ES-I3 (cell line): ENCODE measurements at regions not wholly inside any gene's neighbourhood (a gene's known extent, or its start where the extent isn't known, plus 50 kb on each side); places are given as distances from the start of the nearest gene placed in this dataset.

Experiments used
- H3K36me3 ChIP-seq: 2 replicates; pipeline ENCODE4 v1.6.1; 2013; ENCODE audit warnings: mild to moderate bottlenecking, low read length, control low read depth, moderate library complexity; ENCODE audit not compliant: insufficient read depth
- H3K4me1 ChIP-seq: 2 replicates; pipeline ENCODE4 v1.6.1; 2013; ENCODE audit warnings: mild to moderate bottlenecking, control low read depth, low read length; ENCODE audit not compliant: insufficient read depth
- H3K9ac ChIP-seq: 2 replicates; pipeline ENCODE4 v1.6.1; 2013; ENCODE audit warnings: low read depth, mild to moderate bottlenecking, low read length, moderate library complexity
- H3K9me3 ChIP-seq: 2 replicates; pipeline ENCODE4 v1.6.1; 2013; ENCODE audit warnings: mild to moderate bottlenecking, low read length, moderate library complexity; ENCODE audit not compliant: control insufficient read depth, insufficient read depth

GRCh38 chr17:77408284-77408683, 267.5 kb downstream of the SEC14L1 start:
- Histone ChIP-seq H3K4me1 (peaks cover 32% of the 10 kb centered on the region), H3K9ac (no peak overlapping the region)

GRCh38 chr17:77409282-77410161, 268.8 kb downstream of the SEC14L1 start:
- no peak overlapping the region for H3K9ac ChIP-seq

More at GRCh38 chr17:77408284-77408683, 267.5 kb downstream of the SEC14L1 start:
- Histone ChIP-seq H3K36me3 (peaks cover 3% of the 10 kb centered on the region; the same call in 1 of the 2 replicates), H3K9me3 (no peaks in the 10 kb centered on the region)

GRCh38 chr17:77410470-77410869, 269.7 kb downstream of the SEC14L1 start:
- Histone ChIP-seq H3K36me3 (no peaks in the 10 kb centered on the region; the same call in 1 of the 2 replicates), H3K9ac (no peak overlapping the region), H3K4me1 (peaks cover 27% of the 10 kb centered on the region)

More at GRCh38 chr17:77409282-77410161, 268.8 kb downstream of the SEC14L1 start:
- H3K9me3 ChIP-seq: no peaks in the 10 kb centered on the region
- peaks cover 31% of the 10 kb centered on the region for H3K4me1 ChIP-seq
- no peaks in the 10 kb centered on the region; the same call in 1 of the 2 replicates for H3K36me3 ChIP-seq

DNA sequence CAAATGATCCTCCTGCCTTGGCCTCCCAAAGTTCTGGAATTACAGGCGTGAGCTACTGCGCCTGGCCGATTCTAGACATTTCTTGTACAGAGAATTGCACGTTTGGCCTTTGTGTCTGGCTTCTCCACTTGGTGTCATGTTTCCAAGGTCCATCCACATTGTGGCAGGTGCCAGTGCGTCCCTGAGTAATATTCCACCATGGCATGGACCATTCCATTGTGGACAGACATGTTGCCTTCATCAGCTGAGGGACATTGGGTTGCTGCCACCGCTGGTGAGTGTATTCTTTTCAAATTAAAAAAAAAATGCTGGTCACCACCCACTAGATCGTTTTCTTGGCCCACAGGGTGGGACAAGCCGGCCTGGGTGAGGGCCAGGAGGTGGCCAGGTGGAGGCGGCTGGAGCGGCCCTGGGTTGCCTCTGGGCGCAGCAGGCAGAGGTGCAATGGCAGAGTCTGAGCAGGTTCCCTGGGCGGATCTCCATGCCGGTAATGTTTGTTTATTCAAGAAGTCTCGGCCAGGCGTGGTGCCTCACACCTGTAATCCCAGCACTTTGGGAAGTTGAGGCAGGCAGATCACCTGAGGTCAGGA, 274.1 kb downstream of the SEC14L1 start:
- H3K9ac ChIP-seq: no peak overlapping the region
- H3K4me1 ChIP-seq: peaks cover 18% of the 10 kb centered on the region
- H3K9me3 ChIP-seq: no peaks in the 10 kb centered on the region
- H3K36me3 ChIP-seq: no peaks in the 10 kb centered on the region; the same call in 1 of the 2 replicates

More at GRCh38 chr17:77410470-77410869, 269.7 kb downstream of the SEC14L1 start:
- no peaks in the 10 kb centered on the region for H3K9me3 ChIP-seq

DNA sequence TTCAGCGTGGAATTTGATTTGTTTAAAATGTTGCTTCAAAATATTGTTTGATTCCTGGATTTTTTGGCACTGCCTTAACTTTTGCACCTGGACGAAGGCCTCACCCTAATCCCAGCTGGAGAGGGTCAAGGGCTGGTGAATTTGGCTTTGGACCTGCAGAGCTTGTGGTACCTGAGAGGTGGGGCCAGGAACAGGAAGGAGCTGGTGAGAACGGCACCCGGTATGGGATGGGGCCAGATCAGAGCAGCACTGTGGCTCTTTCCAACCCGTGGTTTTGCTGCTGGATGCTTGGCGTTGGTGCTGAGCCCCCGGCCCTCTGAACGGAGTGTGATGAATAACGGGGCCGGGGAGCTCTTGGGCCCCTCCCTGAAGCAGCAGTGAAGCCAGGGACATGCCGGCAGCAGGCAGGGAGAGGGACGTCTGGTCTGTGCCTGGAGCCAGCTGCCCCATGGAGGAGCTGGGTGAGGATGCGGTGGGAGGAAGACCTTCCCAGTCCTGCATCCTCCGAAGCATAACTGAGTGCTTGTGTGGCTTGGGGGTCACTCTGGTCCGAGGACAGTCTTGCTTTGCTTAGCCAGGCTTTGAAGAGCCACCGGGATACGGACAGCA, 275.4 kb downstream of the SEC14L1 start:
- Histone ChIP-seq H3K4me1 (peaks cover 27% of the 10 kb centered on the region), H3K9ac (no peak overlapping the region), H3K36me3 (no peaks in the 10 kb centered on the region; the same call in 1 of the 2 replicates), H3K9me3 (no peaks in the 10 kb centered on the region)

- no peaks in the 10 kb centered on the region; the same call in 1 of the 2 replicates for H3K36me3 ChIP-seq
- no peak overlapping the region for H3K9ac ChIP-seq
- no peaks in the 10 kb centered on the region for H3K9me3 ChIP-seq
- peaks cover 41% of the 10 kb centered on the region for H3K4me1 ChIP-seq
Measured at GRCh38 chr17:77417575-77417974, 276.8 kb downstream of the SEC14L1 start.

GRCh38 chr17:77418609-77419008, 277.8 kb downstream of the SEC14L1 start:
- Histone ChIP-seq H3K4me1 (peaks cover 47% of the 10 kb centered on the region), H3K9ac (no peak overlapping the region), H3K36me3 (no peaks in the 10 kb centered on the region), H3K9me3 (no peaks in the 10 kb centered on the region)

DNA sequence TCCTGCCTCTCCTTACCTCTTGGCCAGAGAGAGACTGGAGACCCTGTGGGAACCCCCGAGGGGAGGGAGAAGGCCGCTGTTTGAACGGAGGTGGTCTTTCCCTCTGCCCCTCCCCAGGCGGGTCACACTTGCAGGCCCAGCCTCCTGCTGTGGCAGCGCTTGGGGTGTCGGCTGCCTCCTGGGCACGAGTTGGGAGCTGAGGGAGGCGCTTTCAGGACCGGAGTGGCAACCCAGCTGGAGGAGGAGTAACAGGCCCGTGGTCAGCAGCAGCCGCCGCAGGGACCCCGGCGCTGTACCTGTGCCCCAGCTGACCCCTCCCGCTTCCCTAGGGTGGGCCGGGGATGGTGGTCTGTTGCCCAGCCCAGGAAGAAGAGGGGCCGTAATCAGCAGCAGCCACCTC, 278.3 kb downstream of the SEC14L1 start:
- no peak overlapping the region for H3K9ac ChIP-seq
- no peaks in the 10 kb centered on the region for H3K36me3 ChIP-seq
- no peaks in the 10 kb centered on the region for H3K9me3 ChIP-seq
- H3K4me1 ChIP-seq: peaks cover 52% of the 10 kb centered on the region

- no peaks in the 10 kb centered on the region for H3K36me3 ChIP-seq
- no peaks in the 10 kb centered on the region for H3K9me3 ChIP-seq
- H3K4me1 ChIP-seq: peaks cover 54% of the 10 kb centered on the region
- H3K9ac ChIP-seq: no peak overlapping the region
Measured at GRCh38 chr17:77419547-77420094, 278.9 kb downstream of the SEC14L1 start.

GRCh38 chr17:77420095-77420803, 279.5 kb downstream of the SEC14L1 start:
- no peaks in the 10 kb centered on the region for H3K9me3 ChIP-seq
- no peak overlapping the region for H3K9ac ChIP-seq
- H3K36me3 ChIP-seq: no peaks in the 10 kb centered on the region
- peaks cover 59% of the 10 kb centered on the region for H3K4me1 ChIP-seq

DNA sequence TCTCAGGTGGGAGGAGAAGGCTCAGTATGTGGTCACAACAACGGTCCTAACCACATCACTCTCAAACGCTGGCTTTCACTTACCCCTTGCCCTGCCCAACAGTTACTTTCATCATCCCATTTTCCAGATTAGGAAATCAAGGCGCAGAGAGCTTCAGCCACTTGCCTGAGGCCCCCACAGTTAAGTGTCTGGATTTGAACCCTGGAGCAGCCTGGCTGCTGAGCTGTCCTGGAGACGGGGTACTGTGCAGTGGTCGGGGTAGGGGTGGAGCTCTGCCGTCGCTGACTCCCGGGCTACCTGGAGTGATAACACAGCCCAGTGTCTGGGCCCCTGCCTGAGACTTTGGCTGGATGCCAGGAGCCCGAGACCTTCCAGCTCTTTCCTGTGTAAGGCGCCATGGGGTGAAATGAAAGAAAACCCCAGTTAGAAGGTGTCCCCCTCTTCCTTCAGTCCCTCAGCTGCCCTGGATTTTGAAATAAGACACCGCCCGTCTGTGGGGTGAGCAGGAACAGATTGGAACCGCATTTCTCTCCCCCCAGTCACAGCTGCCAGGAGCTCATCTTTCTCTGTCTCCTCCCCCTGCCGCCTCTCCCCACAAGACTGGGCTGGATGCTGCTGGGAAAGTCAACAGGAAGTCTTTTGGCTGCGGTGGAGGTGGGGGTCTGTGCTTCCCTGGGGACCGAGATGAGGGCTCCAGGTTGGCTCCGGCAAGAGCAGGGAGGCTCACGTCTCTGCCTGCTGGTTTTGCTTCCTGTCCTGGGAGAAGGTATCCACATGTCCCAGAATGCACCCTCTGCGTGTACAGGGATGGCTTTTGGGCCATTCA, 280.2 kb downstream of the SEC14L1 start:
- Histone ChIP-seq H3K9me3 (no peaks in the 10 kb centered on the region), H3K4me1 (peaks cover 66% of the 10 kb centered on the region), H3K9ac (no peak overlapping the region), H3K36me3 (no peaks in the 10 kb centered on the region)

GRCh38 chr17:77421630-77421972, 280.8 kb downstream of the SEC14L1 start:
- H3K9ac ChIP-seq: no peak overlapping the region
- H3K9me3 ChIP-seq: no peaks in the 10 kb centered on the region
- H3K4me1 ChIP-seq: peaks cover 71% of the 10 kb centered on the region
- no peaks in the 10 kb centered on the region for H3K36me3 ChIP-seq

DNA sequence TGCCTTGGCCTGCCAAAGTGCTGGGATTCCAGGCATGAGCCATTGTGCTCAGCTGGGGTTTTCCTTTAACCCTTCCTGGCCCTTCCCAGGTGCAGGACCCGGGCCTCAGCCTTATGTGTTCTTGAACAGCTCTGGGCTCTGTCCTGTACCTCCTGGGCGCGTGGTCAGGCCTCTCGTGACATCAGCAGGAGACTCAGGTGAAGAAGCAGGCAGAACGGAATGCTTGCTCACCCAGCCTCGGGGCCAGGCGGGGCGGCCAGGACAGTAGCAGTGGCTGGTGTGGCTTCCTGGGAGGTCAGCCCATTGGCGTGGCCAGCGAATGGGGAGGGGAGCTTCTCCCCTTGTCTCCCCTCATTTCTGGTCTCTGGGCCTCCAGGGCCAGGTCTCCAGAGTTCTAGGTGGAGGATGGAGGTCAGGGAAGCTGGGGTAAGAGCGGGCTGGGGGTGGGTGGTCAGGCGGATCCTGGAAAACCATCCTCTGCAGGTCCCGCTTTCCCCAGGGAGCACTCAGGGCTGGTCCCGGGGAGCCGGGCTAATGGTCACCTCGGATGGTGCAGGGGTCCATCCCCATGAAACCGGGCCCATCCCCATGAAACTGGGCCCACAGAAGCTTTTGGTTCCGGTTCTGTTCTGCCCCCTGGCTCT, 281.5 kb downstream of the SEC14L1 start:
- no peaks in the 10 kb centered on the region for H3K36me3 ChIP-seq
- H3K4me1 ChIP-seq: peaks cover 77% of the 10 kb centered on the region
- H3K9me3 ChIP-seq: no peaks in the 10 kb centered on the region
- no peak overlapping the region for H3K9ac ChIP-seq
